GM12878 (cell line): ENCODE measurements at regions not wholly inside any gene's neighbourhood (a gene's known extent, or its start where the extent isn't known, plus 50 kb on each side); places are given as distances from the start of the nearest gene placed in this dataset.

Source experiments
- ASH2L ChIP-seq: fragments of 300-600, 200-600 bp; sonication (generic); IDR thresholded peaks from 2 replicates; pipeline ENCODE4 v1.6.1; 2017; ENCODE audit warnings: low read depth, mild to moderate bottlenecking, borderline replicate concordance
- CTCF ChIP-seq, 3 experiments: IDR thresholded peaks in 2 of 3; conservative IDR thresholded peaks in 1 of 3; 2 replicates each; pipeline ENCODE4 v1.5.1; 2011; ENCODE audit warnings: low read depth in 3 of 3, low read length in 3 of 3, mild to moderate bottlenecking in 3 of 3, control low read depth in 2 of 3, moderate library complexity in 2 of 3, inconsistent platforms in 1 of 3, mixed read lengths in 1 of 3; ENCODE audit not compliant: control insufficient read depth in 2 of 3, insufficient read depth in 1 of 3; ENCODE audit errors: extremely low read depth in 1 of 3
- EP300 ChIP-seq, 2 experiments: fragments of 150-350 bp in 1 of 2; IDR thresholded peaks; 2 replicates each; pipeline ENCODE4 v1.6.1; 2011 to 2012; ENCODE audit warnings: low read depth in 2 of 2, low read length in 2 of 2, borderline replicate concordance in 1 of 2, improper control_type of control experiment in 1 of 2, inconsistent platforms in 1 of 2; ENCODE audit not compliant: control insufficient read depth in 1 of 2
- EZH2 ChIP-seq: IDR thresholded peaks from 2 replicates; pipeline ENCODE4 v1.6.1; 2012; ENCODE audit warnings: low read depth, mild to moderate bottlenecking, control low read depth, inconsistent platforms, low read length, borderline replicate concordance; ENCODE audit not compliant: control insufficient read depth
- GABPA ChIP-seq: IDR thresholded peaks from 2 replicates; pipeline ENCODE4 v1.6.1; 2014; ENCODE audit warnings: antibody characterized with exemption, low read depth, mild to moderate bottlenecking, inconsistent platforms
- IRF3 ChIP-seq: fragments of 450-650 bp; IDR thresholded peaks from 2 replicates; pipeline ENCODE4 v1.6.1; 2014; ENCODE audit warnings: mild to moderate bottlenecking
- MTA3 ChIP-seq: IDR thresholded peaks from 2 replicates; pipeline ENCODE4 v1.6.1; 2012; ENCODE audit warnings: low read length, inconsistent platforms, borderline replicate concordance
- RAD21 ChIP-seq: IDR thresholded peaks from 2 replicates; pipeline ENCODE4 v1.6.1; 2011; ENCODE audit warnings: mild to moderate bottlenecking, low read depth, low read length, moderate library complexity; ENCODE audit not compliant: insufficient read depth
- SIN3A ChIP-seq: IDR thresholded peaks from 2 replicates; pipeline ENCODE4 v1.6.1; 2012; ENCODE audit warnings: low read depth, low read length, improper control_type of control experiment
- SUPT20H ChIP-seq: IDR thresholded peaks from 2 replicates; pipeline ENCODE4 v1.6.1; 2011; ENCODE audit warnings: low read depth, mild to moderate bottlenecking, low read length, moderate library complexity, borderline replicate concordance; ENCODE audit not compliant: control insufficient read depth
- USF2 ChIP-seq: IDR thresholded peaks from 2 replicates; pipeline ENCODE4 v1.6.1; 2011; ENCODE audit warnings: low read depth, low read length, improper control_type of control experiment, borderline replicate concordance
- ZNF384 ChIP-seq: IDR thresholded peaks from 2 replicates; pipeline ENCODE4 v1.6.1; 2012; ENCODE audit warnings: low read depth, mild to moderate bottlenecking, low read length, improper control_type of control experiment, borderline replicate concordance
- ZNF592 ChIP-seq: fragments of 450-650 bp; IDR thresholded peaks from 2 replicates; pipeline ENCODE4 v1.6.1; 2017; ENCODE audit warnings: mild to moderate bottlenecking, moderate library complexity

- TF ChIP-seq MTA3 = no peak
- TF ChIP-seq SUPT20H = no peak
- no peak for TF ChIP-seq USF2
- TF ChIP-seq CTCF (IDR thresholded peaks at IDR 0.05 in 2 of 3, conservative IDR thresholded peaks at IDR 0.05 in 1 of 3; ENCODE audit: control insufficient read depth in 2 of 3, extremely low read depth in 1 of 3, insufficient read depth in 1 of 3, low read depth in 3 of 3, low read length in 3 of 3) = no peak
- no peak for TF ChIP-seq ZNF592
- TF ChIP-seq EP300 (IDR thresholded peaks at IDR 0.05; ENCODE audit: borderline replicate concordance in 1 of 2, control insufficient read depth in 1 of 2, low read depth in 2 of 2, low read length in 2 of 2) = no peak
- TF ChIP-seq RAD21 = no peak
- no peak for TF ChIP-seq IRF3
- TF ChIP-seq ASH2L = no peak
- no peak for TF ChIP-seq EZH2
- TF ChIP-seq ZNF384 = no peak
- TF ChIP-seq GABPA = no peak
- TF ChIP-seq SIN3A = no peak
These were observed 62.8 kb upstream of the C1orf87 start for GRCh38 chr1:60136395-60136794.
